ENCODE measurements at regions not wholly inside any gene's neighbourhood (a gene's known extent, or its start where the extent isn't known, plus 50 kb on each side); places are given as distances from the start of the nearest gene placed in this dataset.

DNA sequence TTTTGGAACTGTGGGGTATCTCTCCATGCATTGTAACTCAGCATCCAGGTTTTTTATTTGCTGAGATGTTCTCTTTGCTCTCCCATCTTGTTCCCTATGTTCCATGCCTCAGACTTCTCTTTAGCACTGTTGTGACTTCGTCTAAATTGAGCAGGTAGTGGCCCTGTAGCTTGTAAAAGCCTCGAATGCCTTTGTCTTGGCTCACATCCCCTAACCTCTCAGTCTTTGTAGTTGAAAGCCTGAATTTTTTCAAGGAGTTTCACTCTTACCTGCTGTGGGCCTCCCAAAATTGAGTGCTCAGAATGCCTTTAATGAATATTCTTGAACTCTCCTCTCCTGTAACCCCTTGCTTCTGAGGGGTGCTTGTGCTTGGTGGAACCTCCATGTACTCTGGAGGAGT is 1137.3 kb downstream of the REEP3 start:
- POLR2A ChIA-PET, result no interaction called here
- H3K36me3 ChIP-seq (replicated peaks in 1 of 2; ENCODE audit: control extremely low read depth in 1 of 2, control insufficient read depth in 1 of 2, extremely low read depth in 1 of 2, insufficient read depth in 2 of 2, low read length in 1 of 2), result no peaks in the 10 kb centered on the region
- no peak for ATAC-seq (ENCODE audit: low read depth)

DNA sequence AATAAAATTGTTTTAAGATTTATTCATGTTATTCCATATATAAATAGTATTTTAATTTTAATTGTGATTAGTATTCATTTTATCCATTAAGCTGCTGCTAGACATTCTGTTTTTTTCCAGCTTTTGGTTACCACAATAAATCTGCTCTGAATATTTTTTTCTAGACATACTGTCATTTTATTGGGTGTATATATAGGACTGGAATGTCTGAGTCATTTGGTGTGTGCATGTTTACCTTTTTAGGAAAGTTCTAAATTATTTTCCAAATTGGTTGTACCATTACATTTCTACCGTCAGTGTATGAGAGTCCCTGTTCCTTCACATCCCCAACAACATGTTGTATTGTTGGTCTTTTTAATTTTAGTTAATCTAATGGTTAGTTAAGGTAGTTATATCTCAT is 1138.1 kb downstream of the REEP3 start:
- POLR2A ChIA-PET, result no interaction called here
- Histone ChIP-seq H3K4me2 (replicated peaks; ENCODE audit: low read depth, low read length, poor library complexity, severe bottlenecking) (no peak overlapping the region), H3K9me3 (ENCODE audit: control extremely low read depth in 1 of 3, control insufficient read depth in 2 of 3, insufficient read depth in 1 of 3, low read length in 2 of 3) (no peaks in the 10 kb centered on the region), H3K27me3 (replicated peaks in 1 of 4; ENCODE audit: control extremely low read depth in 1 of 4, control insufficient read depth in 3 of 4, insufficient read depth in 4 of 4, low read length in 3 of 4) (no peaks in the 10 kb centered on the region), H3K4me1 (ENCODE audit: control insufficient read depth in 2 of 2, insufficient read depth in 2 of 2, low read length in 2 of 2) (no peaks in the 10 kb centered on the region), H2AFZ (ENCODE audit: insufficient read depth, low read depth, low read length, poor library complexity, severe bottlenecking) (no peak overlapping the region), H3K27ac (ENCODE audit: low read length in 2 of 2) (no peak overlapping the region), H3K36me3 (replicated peaks in 1 of 2; ENCODE audit: control extremely low read depth in 1 of 2, control insufficient read depth in 1 of 2, extremely low read depth in 1 of 2, insufficient read depth in 2 of 2, low read length in 1 of 2) (no peaks in the 10 kb centered on the region), H3K9ac (ENCODE audit: low read length) (no peak overlapping the region), H3K4me3 (ENCODE audit: control extremely low read depth in 1 of 5, extremely low read depth in 1 of 5, insufficient read depth in 1 of 5, low read depth in 2 of 5, low read length in 4 of 5) (no peak overlapping the region), H3K79me2 (ENCODE audit: control insufficient read depth, insufficient read depth, low read length) (no peaks in the 10 kb centered on the region), H4K20me1 (ENCODE audit: control insufficient read depth, insufficient read depth, low read length, poor library complexity, severe bottlenecking) (no peaks in the 10 kb centered on the region)
- Mint-ChIP-seq H3K9me3 (ENCODE audit: insufficient read depth) (peaks cover 4% of the 10 kb centered on the region), H3K4me3 (no peak overlapping the region), H3K27me3 (no peaks in the 10 kb centered on the region), H3K27ac (no peak overlapping the region), H3K4me1 (no peaks in the 10 kb centered on the region)
- intact Hi-C loops (cut with micrococcal nuclease), result no loop called here
- no peak for TF ChIP-seq EZH2 (IDR thresholded peaks at IDR 0.05; ENCODE audit: borderline replicate concordance, insufficient read depth, low read depth, low read length, poor library complexity, severe bottlenecking)
- TF ChIP-seq, protein P1, sequence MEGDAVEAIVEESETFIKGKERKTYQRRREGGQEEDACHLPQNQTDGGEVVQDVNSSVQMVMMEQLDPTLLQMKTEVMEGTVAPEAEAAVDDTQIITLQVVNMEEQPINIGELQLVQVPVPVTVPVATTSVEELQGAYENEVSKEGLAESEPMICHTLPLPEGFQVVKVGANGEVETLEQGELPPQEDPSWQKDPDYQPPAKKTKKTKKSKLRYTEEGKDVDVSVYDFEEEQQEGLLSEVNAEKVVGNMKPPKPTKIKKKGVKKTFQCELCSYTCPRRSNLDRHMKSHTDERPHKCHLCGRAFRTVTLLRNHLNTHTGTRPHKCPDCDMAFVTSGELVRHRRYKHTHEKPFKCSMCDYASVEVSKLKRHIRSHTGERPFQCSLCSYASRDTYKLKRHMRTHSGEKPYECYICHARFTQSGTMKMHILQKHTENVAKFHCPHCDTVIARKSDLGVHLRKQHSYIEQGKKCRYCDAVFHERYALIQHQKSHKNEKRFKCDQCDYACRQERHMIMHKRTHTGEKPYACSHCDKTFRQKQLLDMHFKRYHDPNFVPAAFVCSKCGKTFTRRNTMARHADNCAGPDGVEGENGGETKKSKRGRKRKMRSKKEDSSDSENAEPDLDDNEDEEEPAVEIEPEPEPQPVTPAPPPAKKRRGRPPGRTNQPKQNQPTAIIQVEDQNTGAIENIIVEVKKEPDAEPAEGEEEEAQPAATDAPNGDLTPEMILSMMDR (IDR thresholded peaks at IDR 0.05), result no peak
- ATAC-seq (ENCODE audit: low read depth) (no peak), DNase-seq (no peak)
- no CpG with 5 or more reads among the region's 1 CpG for WGBS (ENCODE audit: insufficient coverage)
- CTCF ChIA-PET, result no interaction called here

More for the DNA sequence above, 1137.3 kb downstream of the REEP3 start:
- Mint-ChIP-seq H3K27me3 (no peaks in the 10 kb centered on the region), H3K4me1 (no peaks in the 10 kb centered on the region), H3K4me3 (no peak overlapping the region), H3K27ac (no peak overlapping the region), H3K9me3 (ENCODE audit: insufficient read depth) (peaks cover 2% of the 10 kb centered on the region)
- Histone ChIP-seq H3K27ac (ENCODE audit: low read length in 2 of 2) (no peak overlapping the region), H3K4me3 (ENCODE audit: control extremely low read depth in 1 of 5, extremely low read depth in 1 of 5, insufficient read depth in 1 of 5, low read depth in 2 of 5, low read length in 4 of 5) (no peak overlapping the region), H4K20me1 (ENCODE audit: control insufficient read depth, insufficient read depth, low read length, poor library complexity, severe bottlenecking) (no peaks in the 10 kb centered on the region), H3K9me3 (ENCODE audit: control extremely low read depth in 1 of 3, control insufficient read depth in 2 of 3, insufficient read depth in 1 of 3, low read length in 2 of 3) (no peaks in the 10 kb centered on the region), H2AFZ (ENCODE audit: insufficient read depth, low read depth, low read length, poor library complexity, severe bottlenecking) (no peak overlapping the region), H3K79me2 (ENCODE audit: control insufficient read depth, insufficient read depth, low read length) (no peaks in the 10 kb centered on the region), H3K27me3 (replicated peaks in 1 of 4; ENCODE audit: control extremely low read depth in 1 of 4, control insufficient read depth in 3 of 4, insufficient read depth in 4 of 4, low read length in 3 of 4) (no peaks in the 10 kb centered on the region), H3K4me1 (ENCODE audit: control insufficient read depth in 2 of 2, insufficient read depth in 2 of 2, low read length in 2 of 2) (no peaks in the 10 kb centered on the region), H3K4me2 (replicated peaks; ENCODE audit: low read depth, low read length, poor library complexity, severe bottlenecking) (no peak overlapping the region), H3K9ac (ENCODE audit: low read length) (no peak overlapping the region)
- CTCF ChIA-PET, result no interaction called here
- no peak for DNase-seq
- 80% methylated on average over 2 of the region's 2 CpGs for WGBS (ENCODE audit: insufficient coverage)
- intact Hi-C loops (cut with micrococcal nuclease), result no loop called here
- TF ChIP-seq, protein P1 (IDR thresholded peaks at IDR 0.05), result no peak
- no peak for TF ChIP-seq EZH2 (IDR thresholded peaks at IDR 0.05; ENCODE audit: borderline replicate concordance, insufficient read depth, low read depth, low read length, poor library complexity, severe bottlenecking)

Data from B cell (primary cell).